ENCODE measurements at regions not wholly inside any gene's neighbourhood (a gene's known extent, or its start where the extent isn't known, plus 50 kb on each side); places are given as distances from the start of the nearest gene placed in this dataset.

- TF ChIP-seq POLR2A (IDR thresholded peaks at IDR 0.05), result no peak
- TF ChIP-seq POLR2AphosphoS5 (IDR thresholded peaks at IDR 0.05; ENCODE audit: insufficient read depth in 1 of 2, low read depth in 1 of 2), result no peak
- TF ChIP-seq CTCF (IDR thresholded peaks at IDR 0.05), result no peak
Observed at GRCh38 chr1:233459470-233459945, 132.0 kb downstream of the MAP3K21 start.

Data from vagina (tissue), 2 donors.